GM23338 (cell line): ENCODE measurements at regions not wholly inside any gene's neighbourhood (a gene's known extent, or its start where the extent isn't known, plus 50 kb on each side); places are given as distances from the start of the nearest gene placed in this dataset.

Source experiments
- ATAC-seq: fragments of 200-7000 bp; cut with Tn5 transposase; 3 replicates; pipeline ENCODE4 v1.9.1; 2020
- DNase-seq: peaks from one replicate; pipeline ENCODE4 v3.0.0-alpha.2; 2015; ENCODE audit warnings: low spot score
- H2AFZ ChIP-seq: fragments of 200-600 bp; sonication (generic); 2 replicates; pipeline ENCODE4 v1.8.0; 2016; ENCODE audit warnings: antibody characterized with exemption, mild to moderate bottlenecking, moderate library complexity
- H3F3A ChIP-seq: fragments of 200-600 bp; sonication (generic); replicated peaks from 2 replicates; pipeline ENCODE4 v1.8.0; 2017; ENCODE audit warnings: antibody characterized with exemption, mixed run types, low read depth
- H3K27ac ChIP-seq: fragments of 200-600 bp; sonication (generic); 2 replicates; pipeline ENCODE4 v1.6.1; 2016; ENCODE audit warnings: low read depth
- H3K27me3 ChIP-seq: fragments of 200-600 bp; sonication (generic); 2 replicates; pipeline ENCODE4 v1.8.0; 2016; ENCODE audit warnings: mild to moderate bottlenecking, mixed run types, moderate library complexity; ENCODE audit not compliant: insufficient read depth
- H3K36me3 ChIP-seq: fragments of 200-600 bp; sonication (generic); 2 replicates; pipeline ENCODE4 v1.8.0; 2016; ENCODE audit warnings: mild to moderate bottlenecking; ENCODE audit not compliant: insufficient read depth
- H3K4me1 ChIP-seq: fragments of 200-600 bp; sonication (generic); 2 replicates; pipeline ENCODE4 v1.8.0; 2016; ENCODE audit warnings: mild to moderate bottlenecking, moderate library complexity; ENCODE audit not compliant: insufficient read depth
- H3K4me2 ChIP-seq: fragments of 200-600 bp; sonication (generic); 2 replicates; pipeline ENCODE4 v1.7.1; 2017; ENCODE audit warnings: mixed run types
- H3K4me3 ChIP-seq: fragments of 200-600 bp; sonication (generic); 2 replicates; pipeline ENCODE4 v1.6.1; 2016; ENCODE audit warnings: mixed run types
- H3K79me2 ChIP-seq: fragments of 200-600 bp; sonication (generic); replicated peaks from 2 replicates; pipeline ENCODE4 v1.8.0; 2017; ENCODE audit warnings: mild to moderate bottlenecking; ENCODE audit not compliant: insufficient read depth
- H3K9me2 ChIP-seq: fragments of 200-600 bp; sonication (generic); 2 replicates; pipeline ENCODE4 v1.8.0; 2017; ENCODE audit not compliant: insufficient read depth
- H4K20me1 ChIP-seq: fragments of 200-600 bp; sonication (generic); replicated peaks from 2 replicates; pipeline ENCODE4 v1.8.0; 2017; ENCODE audit warnings: mild to moderate bottlenecking; ENCODE audit not compliant: insufficient read depth
- H3K27ac Mint-ChIP-seq: 2 replicates; pipeline ENCODE4 v1.8.0; 2020; ENCODE audit warnings: inconsistent platforms, mild to moderate bottlenecking, moderate library complexity, mixed read lengths
- H3K27me3 Mint-ChIP-seq: 3 replicates; pipeline ENCODE4 v1.8.0; 2022; ENCODE audit warnings: low read depth, mild to moderate bottlenecking, moderate library complexity, mixed read lengths, inconsistent platforms; ENCODE audit not compliant: insufficient read depth, poor library complexity
- H3K36me3 Mint-ChIP-seq: 3 replicates; pipeline ENCODE4 v1.8.0; 2021; ENCODE audit warnings: low read depth, mild to moderate bottlenecking, inconsistent platforms, moderate library complexity, mixed read lengths
- H3K4me1 Mint-ChIP-seq: 3 replicates; pipeline ENCODE4 v1.8.0; 2020; ENCODE audit warnings: mild to moderate bottlenecking, inconsistent platforms, mixed read lengths
- H3K4me3 Mint-ChIP-seq: 3 replicates; pipeline ENCODE4 v1.8.0; 2021; ENCODE audit warnings: moderate library complexity, mild to moderate bottlenecking, inconsistent platforms, mixed read lengths
- H3K9me3 Mint-ChIP-seq: 3 replicates; pipeline ENCODE4 v1.8.0; 2020; ENCODE audit warnings: moderate library complexity, mild to moderate bottlenecking, inconsistent platforms, mixed read lengths
- CREB1 ChIP-seq: fragments of 250-450 bp; sonication (Bioruptor Pico); IDR thresholded peaks from 2 replicates; pipeline ENCODE4 v1.5.0; 2020; ENCODE audit warnings: low read depth, mild to moderate bottlenecking, moderate library complexity
- ETS1 ChIP-seq: IDR thresholded peaks from 2 replicates; pipeline ENCODE4 v1.6.1; 2016; ENCODE audit warnings: antibody characterized with exemption
- EZH2 ChIP-seq: fragments of 200-600 bp; sonication (generic); IDR thresholded peaks from one replicate; pipeline ENCODE4 v1.8.0; 2017; ENCODE audit warnings: antibody characterized with exemption, mild to moderate bottlenecking, low read depth; ENCODE audit not compliant: unreplicated experiment
- EZH2phosphoT487 ChIP-seq: fragments of 200-600 bp; sonication (generic); IDR thresholded peaks from one replicate; pipeline ENCODE4 v1.8.1; 2018; ENCODE audit warnings: antibody characterized with exemption; ENCODE audit not compliant: unreplicated experiment
- JUNB ChIP-seq: IDR thresholded peaks from one replicate; pipeline ENCODE4 v1.6.1; 2016; ENCODE audit warnings: antibody characterized with exemption; ENCODE audit not compliant: unreplicated experiment
- NANOG ChIP-seq: IDR thresholded peaks from 2 replicates; pipeline ENCODE4 v1.6.1; 2016; ENCODE audit warnings: antibody characterized with exemption, borderline replicate concordance
- POLR2AphosphoS5 ChIP-seq: IDR thresholded peaks from 2 replicates; pipeline ENCODE4 v1.6.1; 2016; ENCODE audit warnings: antibody characterized with exemption, low read depth
- STAT1 ChIP-seq: IDR thresholded peaks from one replicate; pipeline ENCODE4 v1.6.1; 2016; ENCODE audit warnings: antibody characterized with exemption; ENCODE audit not compliant: unreplicated experiment
- ZNF331 ChIP-seq: fragments of 250-450 bp; sonication (Bioruptor Pico); IDR thresholded peaks from 2 replicates; pipeline ENCODE4 v1.5.0; 2020; ENCODE audit warnings: low read depth, mild to moderate bottlenecking, moderate library complexity
- ZNF462 ChIP-seq: fragments of 250-450 bp; sonication (Bioruptor Pico); IDR thresholded peaks from 2 replicates; pipeline ENCODE4 v1.5.0; 2020; ENCODE audit warnings: mild to moderate bottlenecking, moderate library complexity
- TF ChIP-seq, protein P1 (sequence below), 2 experiments: fragments of 200-600 bp in 1 of 2; sonication (generic) in 1 of 2; conservative IDR thresholded peaks; 2 replicates each; pipeline versions ENCODE4 v1.5.1 to v1.6.1; 2016 to 2017; ENCODE audit warnings: antibody characterized with exemption in 2 of 2, low read depth in 2 of 2, mild to moderate bottlenecking in 2 of 2, moderate library complexity in 1 of 2

DNA sequence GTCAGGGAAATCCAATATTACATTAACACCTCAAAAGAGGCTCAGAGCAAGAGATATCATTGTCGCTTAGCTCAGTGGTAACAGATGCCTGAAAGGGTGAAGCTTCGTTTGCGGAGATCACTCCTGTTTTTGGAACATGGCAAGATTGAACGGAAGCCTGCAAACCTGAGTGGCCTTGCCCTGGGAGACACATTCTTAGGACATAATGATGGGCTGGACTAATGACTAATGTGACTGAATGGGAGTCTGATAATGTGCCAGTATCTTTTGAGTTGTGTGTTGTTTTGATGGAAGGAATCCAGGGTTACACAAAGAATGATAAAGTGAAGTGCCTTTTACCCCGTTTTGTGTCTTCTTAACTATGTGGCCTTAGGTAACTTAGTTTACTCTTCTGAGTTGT is 109.3 kb upstream of the IFNG-AS1 start (continued):
- TF ChIP-seq, protein P1, sequence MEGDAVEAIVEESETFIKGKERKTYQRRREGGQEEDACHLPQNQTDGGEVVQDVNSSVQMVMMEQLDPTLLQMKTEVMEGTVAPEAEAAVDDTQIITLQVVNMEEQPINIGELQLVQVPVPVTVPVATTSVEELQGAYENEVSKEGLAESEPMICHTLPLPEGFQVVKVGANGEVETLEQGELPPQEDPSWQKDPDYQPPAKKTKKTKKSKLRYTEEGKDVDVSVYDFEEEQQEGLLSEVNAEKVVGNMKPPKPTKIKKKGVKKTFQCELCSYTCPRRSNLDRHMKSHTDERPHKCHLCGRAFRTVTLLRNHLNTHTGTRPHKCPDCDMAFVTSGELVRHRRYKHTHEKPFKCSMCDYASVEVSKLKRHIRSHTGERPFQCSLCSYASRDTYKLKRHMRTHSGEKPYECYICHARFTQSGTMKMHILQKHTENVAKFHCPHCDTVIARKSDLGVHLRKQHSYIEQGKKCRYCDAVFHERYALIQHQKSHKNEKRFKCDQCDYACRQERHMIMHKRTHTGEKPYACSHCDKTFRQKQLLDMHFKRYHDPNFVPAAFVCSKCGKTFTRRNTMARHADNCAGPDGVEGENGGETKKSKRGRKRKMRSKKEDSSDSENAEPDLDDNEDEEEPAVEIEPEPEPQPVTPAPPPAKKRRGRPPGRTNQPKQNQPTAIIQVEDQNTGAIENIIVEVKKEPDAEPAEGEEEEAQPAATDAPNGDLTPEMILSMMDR (conservative IDR thresholded peaks at IDR 0.05; ENCODE audit: low read depth in 2 of 2) = no peak
- TF ChIP-seq EZH2 (no peak), NANOG (no peak), POLR2AphosphoS5 (no peak), JUNB (no peak), ZNF331 (CRISPR knock-in tag) (no peak), ZNF462 (CRISPR knock-in tag) (no peak)

- H3K9me3 Mint-ChIP-seq = no peaks in the 10 kb centered on the region; the same call in 2 of the 3 replicates
- H3K9me2 ChIP-seq = no peaks in the 10 kb centered on the region
- H3K79me2 ChIP-seq = no peaks in the 10 kb centered on the region
- 0 out of 2 replicates have a peak, but pooled peaks cover under 1% of the 10 kb centered on the region for H3F3A ChIP-seq
- 0 out of 3 replicates have a peak, but pooled peaks cover 3% of the 10 kb centered on the region for H3K36me3 Mint-ChIP-seq
- no peak for DNase-seq
- no peak overlapping the region for H3K27ac ChIP-seq
- no peaks in the 10 kb centered on the region for H3K36me3 ChIP-seq
- peaks cover 29% of the 10 kb centered on the region for H3K4me1 ChIP-seq
- H4K20me1 ChIP-seq = no peaks in the 10 kb centered on the region
- H3K4me2 ChIP-seq = no peak overlapping the region
- peaks cover 35% of the 10 kb centered on the region for H3K4me1 Mint-ChIP-seq
- no peak overlapping the region for H3K27ac Mint-ChIP-seq
- H3K27me3 Mint-ChIP-seq = peaks cover 6% of the 10 kb centered on the region
- no peak overlapping the region for H3K4me3 ChIP-seq
- no peak overlapping the region for H2AFZ ChIP-seq
- H3K4me3 Mint-ChIP-seq = no peak overlapping the region
- ATAC-seq = no peak
- H3K27me3 ChIP-seq = no peaks in the 10 kb centered on the region
- TF ChIP-seq EZH2phosphoT487 (no peak), EZH2 (no peak), POLR2AphosphoS5 (no peak), STAT1 (no peak), CREB1 (no peak), NANOG (no peak), ETS1 (no peak)
- TF ChIP-seq, protein P1 (conservative IDR thresholded peaks at IDR 0.05; ENCODE audit: low read depth in 2 of 2) = no peak
These were observed 107.7 kb upstream of the IFNG-AS1 start for GRCh38 chr12:67881565-67881964.
